PC-9 (cell line): ENCODE measurements at regions not wholly inside any gene's neighbourhood (a gene's known extent, or its start where the extent isn't known, plus 50 kb on each side); places are given as distances from the start of the nearest gene placed in this dataset.

ENCODE experiments used
- EZH2 ChIP-seq: fragments of 200-600 bp; sonication (generic); IDR thresholded peaks from 2 replicates; pipeline ENCODE4 v1.8.0; 2017; ENCODE audit warnings: antibody characterized with exemption, low read depth
- TF ChIP-seq, protein P1 (sequence below): fragments of 200-600 bp; sonication (generic); conservative IDR thresholded peaks from 2 replicates; pipeline ENCODE4 v1.6.1; 2017; ENCODE audit warnings: mixed run types, antibody characterized with exemption, mild to moderate bottlenecking, moderate library complexity

DNA sequence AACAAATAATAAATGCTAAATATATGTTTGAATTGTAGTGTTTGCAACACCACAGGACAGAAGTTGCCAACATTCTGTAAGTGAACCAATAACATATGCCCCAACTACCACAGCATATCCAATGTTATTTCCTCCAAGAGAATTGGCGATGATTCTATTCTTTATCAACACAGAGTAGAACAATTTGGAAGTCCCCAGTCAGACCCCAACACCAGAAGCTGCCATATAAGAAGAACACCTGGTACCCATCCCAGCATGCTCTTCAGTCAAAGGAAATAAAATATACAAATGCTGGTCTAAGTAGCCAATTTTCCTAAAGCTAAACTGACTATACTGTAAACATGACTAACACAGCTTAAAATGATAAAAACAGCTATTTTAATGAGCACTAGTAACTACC, 145.7 kb downstream of the KLF12 start:
- TF ChIP-seq, protein P1, sequence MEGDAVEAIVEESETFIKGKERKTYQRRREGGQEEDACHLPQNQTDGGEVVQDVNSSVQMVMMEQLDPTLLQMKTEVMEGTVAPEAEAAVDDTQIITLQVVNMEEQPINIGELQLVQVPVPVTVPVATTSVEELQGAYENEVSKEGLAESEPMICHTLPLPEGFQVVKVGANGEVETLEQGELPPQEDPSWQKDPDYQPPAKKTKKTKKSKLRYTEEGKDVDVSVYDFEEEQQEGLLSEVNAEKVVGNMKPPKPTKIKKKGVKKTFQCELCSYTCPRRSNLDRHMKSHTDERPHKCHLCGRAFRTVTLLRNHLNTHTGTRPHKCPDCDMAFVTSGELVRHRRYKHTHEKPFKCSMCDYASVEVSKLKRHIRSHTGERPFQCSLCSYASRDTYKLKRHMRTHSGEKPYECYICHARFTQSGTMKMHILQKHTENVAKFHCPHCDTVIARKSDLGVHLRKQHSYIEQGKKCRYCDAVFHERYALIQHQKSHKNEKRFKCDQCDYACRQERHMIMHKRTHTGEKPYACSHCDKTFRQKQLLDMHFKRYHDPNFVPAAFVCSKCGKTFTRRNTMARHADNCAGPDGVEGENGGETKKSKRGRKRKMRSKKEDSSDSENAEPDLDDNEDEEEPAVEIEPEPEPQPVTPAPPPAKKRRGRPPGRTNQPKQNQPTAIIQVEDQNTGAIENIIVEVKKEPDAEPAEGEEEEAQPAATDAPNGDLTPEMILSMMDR: no peak
- no peak for TF ChIP-seq EZH2
